Activated gamma-delta T cell treated with Interleukin-2 at 50 U/mL for 16 hours (primary cell): ENCODE measurements at regions not wholly inside any gene's neighbourhood (a gene's known extent, or its start where the extent isn't known, plus 50 kb on each side); places are given as distances from the start of the nearest gene placed in this dataset.

Experiments used
- DNase-seq: peaks from one replicate; pipeline ENCODE4 v3.0.0-alpha.2; 2020

- DNase-seq: no peak
Measured at GRCh38 chr10:90504172-90504571, 353.7 kb downstream of the HTR7 start.

- DNase-seq: no peak
Measured at GRCh38 chr10:90526721-90527120, 331.1 kb downstream of the HTR7 start.

DNA sequence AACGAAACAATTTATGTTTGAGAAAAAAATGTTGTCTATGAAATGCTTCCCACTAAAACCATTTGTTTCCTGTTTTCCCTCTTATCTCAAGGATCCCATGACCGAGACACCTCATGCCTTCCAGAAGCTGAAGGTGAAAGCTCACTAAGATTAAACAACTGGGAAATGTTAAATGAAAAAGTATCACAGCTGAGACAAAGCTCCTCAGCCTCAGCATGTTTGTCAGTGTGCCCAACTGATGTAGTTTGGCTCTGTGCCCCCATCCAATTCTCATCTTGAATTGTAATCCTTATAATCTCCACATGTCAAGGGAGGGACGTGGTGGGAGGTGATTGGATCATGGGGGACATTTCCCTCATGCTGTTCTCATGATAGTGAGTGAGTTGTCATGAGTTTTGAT is 327.3 kb downstream of the HTR7 start:
- DNase-seq: no peak

DNA sequence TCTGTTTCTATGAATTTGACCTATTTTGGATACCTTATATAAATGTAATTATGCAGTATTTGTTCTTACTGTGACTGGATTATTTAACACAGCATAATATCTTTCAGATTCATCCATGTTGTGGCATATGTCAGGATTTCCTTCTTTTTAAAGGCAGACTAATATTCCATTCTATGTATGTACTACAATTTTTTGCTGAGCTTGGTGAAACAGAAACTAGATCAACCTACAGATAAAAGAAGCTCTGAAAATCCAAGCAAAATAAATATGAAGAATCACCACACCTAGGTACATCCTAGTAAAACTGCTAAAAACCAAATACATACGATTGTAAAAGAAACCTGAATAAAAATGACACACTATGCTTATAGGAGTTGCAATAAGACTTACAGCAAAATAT is 300.5 kb downstream of the HTR7 start:
- DNase-seq: no peak

- DNase-seq: no peak
Measured at GRCh38 chr10:90560331-90560730, 297.5 kb downstream of the HTR7 start.

DNA sequence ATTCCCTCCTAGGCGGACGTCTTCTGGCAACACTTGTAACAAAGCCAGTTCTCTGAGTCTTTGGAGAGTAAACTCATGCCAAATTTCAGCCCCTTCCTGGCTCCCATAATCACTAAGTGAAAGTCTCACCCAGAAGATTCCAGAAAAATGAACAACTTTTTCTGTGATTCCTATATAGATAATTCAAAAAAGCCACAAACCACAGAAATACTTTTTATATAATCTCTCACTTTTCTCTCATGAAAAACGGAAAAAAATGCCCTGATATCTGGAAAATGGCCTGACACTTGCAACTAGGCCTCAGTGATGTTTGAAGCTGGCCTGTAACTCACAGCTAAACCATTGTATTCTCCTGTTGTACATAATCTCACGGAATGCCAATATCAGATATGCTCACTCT is 296.2 kb downstream of the HTR7 start:
- no peak for DNase-seq

- DNase-seq: no peak
Measured at GRCh38 chr10:90571481-90572258, 286.2 kb downstream of the HTR7 start.

GRCh38 chr10:90575125-90575524 is 282.7 kb downstream of the HTR7 start:
- no peak for DNase-seq

GRCh38 chr10:90577569-90577968 is 280.3 kb downstream of the HTR7 start:
- no peak for DNase-seq

DNA sequence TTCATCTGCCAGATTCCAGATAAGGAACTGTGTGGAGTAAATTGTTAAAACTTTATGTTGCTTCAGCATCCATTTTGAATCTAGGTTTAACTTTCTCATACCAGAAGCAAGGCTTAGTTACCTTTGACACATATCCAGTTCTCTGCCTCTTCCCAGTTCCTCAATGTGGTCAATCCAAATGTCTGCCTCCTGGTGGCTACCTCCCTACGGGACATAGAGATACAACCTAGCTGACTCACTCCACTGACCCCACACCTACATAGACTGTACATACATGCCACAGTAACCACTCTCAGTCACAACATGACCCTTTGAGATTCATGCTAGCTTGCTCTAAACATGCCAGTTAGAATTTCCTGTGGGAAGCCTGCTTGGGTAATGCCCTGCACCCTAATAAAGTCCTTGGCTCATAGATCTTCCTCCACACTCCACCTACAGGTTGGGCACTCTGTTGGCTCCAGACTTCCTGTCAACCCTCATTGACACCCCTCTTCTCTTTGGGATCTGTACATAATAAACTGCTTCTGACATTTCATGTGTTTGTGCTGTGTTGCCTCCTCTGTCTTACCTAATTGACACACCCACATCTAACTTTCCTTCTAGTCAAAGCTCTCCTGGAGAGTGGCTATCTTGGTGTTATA is 278.1 kb downstream of the HTR7 start:
- DNase-seq: no peak

GRCh38 chr10:90583416-90583815 is 274.4 kb downstream of the HTR7 start:
- DNase-seq: no peak

DNA sequence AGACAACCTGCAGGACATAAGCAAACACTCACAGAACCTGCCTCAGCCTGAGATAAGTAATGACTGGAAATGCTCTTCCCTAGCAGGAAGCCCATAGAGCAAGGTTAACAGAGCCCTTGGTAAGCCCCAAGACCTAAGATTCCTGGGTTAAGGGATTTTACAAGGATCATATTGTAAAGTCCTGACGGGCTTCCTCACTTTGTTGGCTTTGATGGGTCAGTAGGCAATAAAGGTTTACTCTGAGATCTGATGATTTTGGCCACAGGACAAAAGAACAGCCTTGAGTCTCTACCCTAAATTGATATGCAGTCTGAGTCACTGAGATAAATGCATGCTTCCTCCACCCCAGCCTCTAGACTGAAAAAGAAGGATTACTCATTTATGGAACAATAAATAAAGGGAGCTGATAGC is 270.8 kb downstream of the HTR7 start:
- DNase-seq: no peak

- no peak for DNase-seq
Measured at GRCh38 chr10:90587561-90587960, 270.3 kb downstream of the HTR7 start.

- no peak for DNase-seq
Measured at GRCh38 chr10:90588222-90588621, 269.6 kb downstream of the HTR7 start.

- no peak for DNase-seq
Measured at GRCh38 chr10:90589825-90590224, 268.0 kb downstream of the HTR7 start.

- no peak for DNase-seq
Measured at GRCh38 chr10:90591629-90592028, 266.2 kb downstream of the HTR7 start.

GRCh38 chr10:90592638-90593302 is 265.1 kb downstream of the HTR7 start:
- DNase-seq: no peak

GRCh38 chr10:90598513-90598912 is 259.3 kb downstream of the HTR7 start:
- no peak for DNase-seq

- DNase-seq: no peak
Measured at GRCh38 chr10:90602862-90603610, 254.8 kb downstream of the HTR7 start.

GRCh38 chr10:90604636-90605035 is 253.2 kb downstream of the HTR7 start:
- no peak for DNase-seq

- no peak for DNase-seq
Measured at GRCh38 chr10:90605506-90605905, 252.3 kb downstream of the HTR7 start.

DNA sequence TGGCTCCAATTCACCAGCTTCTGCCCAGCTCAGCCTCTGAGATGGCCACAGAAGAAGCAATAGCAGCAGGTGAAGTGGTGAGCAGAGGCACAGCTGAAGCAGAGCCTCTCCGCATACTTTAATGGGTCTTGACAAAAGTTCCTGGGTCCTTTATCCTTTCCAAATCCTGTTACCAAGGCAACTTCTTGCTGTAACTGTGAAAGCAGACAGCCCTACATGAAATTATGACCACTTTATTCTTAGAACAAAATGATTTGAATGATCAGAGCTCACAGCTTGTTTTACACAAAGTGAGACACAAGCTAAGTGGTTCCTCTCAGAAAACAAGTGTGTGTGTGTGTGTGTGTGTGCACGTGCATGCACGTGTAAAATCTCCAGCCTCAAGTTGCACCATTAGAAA is 245.6 kb downstream of the HTR7 start:
- no peak for DNase-seq

- DNase-seq: no peak
Measured at GRCh38 chr10:90614631-90615030, 243.2 kb downstream of the HTR7 start.
